ENCODE measurements at regions not wholly inside any gene's neighbourhood (a gene's known extent, or its start where the extent isn't known, plus 50 kb on each side); places are given as distances from the start of the nearest gene placed in this dataset.

- TF ChIP-seq CTCF (conservative IDR thresholded peaks at IDR 0.05; ENCODE audit: low read depth in 2 of 2): no peak
- TF ChIP-seq EZH2 (IDR thresholded peaks at IDR 0.05; ENCODE audit: low read depth, unreplicated experiment): no peak
- no peak for TF ChIP-seq ZNF114 (CRISPR knock-in tag; IDR thresholded peaks at IDR 0.05)
- no peak for TF ChIP-seq EZH2phosphoT487 (IDR thresholded peaks at IDR 0.05; ENCODE audit: unreplicated experiment)
- no peak for TF ChIP-seq CREB1 (CRISPR knock-in tag; IDR thresholded peaks at IDR 0.05; ENCODE audit: low read depth)
- TF ChIP-seq REST (IDR thresholded peaks at IDR 0.05; ENCODE audit: unreplicated experiment): no peak
- TF ChIP-seq POLR2AphosphoS5 (IDR thresholded peaks at IDR 0.05; ENCODE audit: low read depth): no peak
- no peak for TF ChIP-seq JUNB (IDR thresholded peaks at IDR 0.05; ENCODE audit: unreplicated experiment)
- no peak for TF ChIP-seq STAT1 (IDR thresholded peaks at IDR 0.05; ENCODE audit: unreplicated experiment)
- TF ChIP-seq ETS1 (IDR thresholded peaks at IDR 0.05): no peak
- TF ChIP-seq NANOG (IDR thresholded peaks at IDR 0.05; ENCODE audit: borderline replicate concordance): no peak
- no peak for TF ChIP-seq ZNF462 (CRISPR knock-in tag; IDR thresholded peaks at IDR 0.05)
Observed at GRCh38 chr5:118325931-118326330, 662.4 kb downstream of the DTWD2 start.

Measured in GM23338 (cell line).